ENCODE measurements at regions not wholly inside any gene's neighbourhood (a gene's known extent, or its start where the extent isn't known, plus 50 kb on each side); places are given as distances from the start of the nearest gene placed in this dataset.

DNA sequence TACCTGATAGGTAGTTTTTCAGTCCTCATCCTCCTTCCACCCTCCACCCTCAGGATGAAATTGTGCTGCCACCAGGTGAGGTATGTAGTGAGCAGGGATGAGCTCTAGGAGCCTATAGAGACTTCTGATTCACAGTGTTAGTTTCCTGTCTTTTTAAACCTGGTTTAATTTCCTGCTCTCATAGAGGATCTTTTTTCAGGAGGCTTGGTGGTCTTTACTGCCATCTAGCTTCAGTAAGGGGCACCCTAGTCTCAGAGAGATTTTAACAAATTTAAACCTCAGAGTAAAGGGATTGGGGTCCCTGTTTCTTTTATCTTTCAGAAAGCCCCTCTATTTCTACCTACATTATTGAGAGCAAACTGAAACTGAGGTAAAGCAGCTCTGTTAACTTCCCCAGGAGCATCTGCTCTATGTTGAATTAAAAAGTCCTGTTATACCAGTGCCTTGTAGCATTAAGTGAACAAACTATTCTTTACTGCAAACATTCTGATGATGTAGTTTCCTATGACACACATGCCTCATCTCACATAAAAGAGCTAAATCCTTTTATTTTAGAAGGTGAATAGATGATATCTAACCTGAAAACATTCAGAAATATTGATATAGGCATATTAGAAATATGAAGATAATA lies 172.2 kb upstream of the DDHD1 start:
- TF ChIP-seq, protein P1, sequence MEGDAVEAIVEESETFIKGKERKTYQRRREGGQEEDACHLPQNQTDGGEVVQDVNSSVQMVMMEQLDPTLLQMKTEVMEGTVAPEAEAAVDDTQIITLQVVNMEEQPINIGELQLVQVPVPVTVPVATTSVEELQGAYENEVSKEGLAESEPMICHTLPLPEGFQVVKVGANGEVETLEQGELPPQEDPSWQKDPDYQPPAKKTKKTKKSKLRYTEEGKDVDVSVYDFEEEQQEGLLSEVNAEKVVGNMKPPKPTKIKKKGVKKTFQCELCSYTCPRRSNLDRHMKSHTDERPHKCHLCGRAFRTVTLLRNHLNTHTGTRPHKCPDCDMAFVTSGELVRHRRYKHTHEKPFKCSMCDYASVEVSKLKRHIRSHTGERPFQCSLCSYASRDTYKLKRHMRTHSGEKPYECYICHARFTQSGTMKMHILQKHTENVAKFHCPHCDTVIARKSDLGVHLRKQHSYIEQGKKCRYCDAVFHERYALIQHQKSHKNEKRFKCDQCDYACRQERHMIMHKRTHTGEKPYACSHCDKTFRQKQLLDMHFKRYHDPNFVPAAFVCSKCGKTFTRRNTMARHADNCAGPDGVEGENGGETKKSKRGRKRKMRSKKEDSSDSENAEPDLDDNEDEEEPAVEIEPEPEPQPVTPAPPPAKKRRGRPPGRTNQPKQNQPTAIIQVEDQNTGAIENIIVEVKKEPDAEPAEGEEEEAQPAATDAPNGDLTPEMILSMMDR (conservative IDR thresholded peaks at IDR 0.05 in 1 of 2, IDR thresholded peaks at IDR 0.05 in 1 of 2; ENCODE audit: low read depth in 1 of 2, low read length in 2 of 2): peak; percentile 51 to 61
- TF ChIP-seq EZH2 (IDR thresholded peaks at IDR 0.05; ENCODE audit: low read length, missing control alignments): no peak

Measured in fibroblast of lung (primary cell).